ENCODE measurements at regions not wholly inside any gene's neighbourhood (a gene's known extent, or its start where the extent isn't known, plus 50 kb on each side); places are given as distances from the start of the nearest gene placed in this dataset.

DNA sequence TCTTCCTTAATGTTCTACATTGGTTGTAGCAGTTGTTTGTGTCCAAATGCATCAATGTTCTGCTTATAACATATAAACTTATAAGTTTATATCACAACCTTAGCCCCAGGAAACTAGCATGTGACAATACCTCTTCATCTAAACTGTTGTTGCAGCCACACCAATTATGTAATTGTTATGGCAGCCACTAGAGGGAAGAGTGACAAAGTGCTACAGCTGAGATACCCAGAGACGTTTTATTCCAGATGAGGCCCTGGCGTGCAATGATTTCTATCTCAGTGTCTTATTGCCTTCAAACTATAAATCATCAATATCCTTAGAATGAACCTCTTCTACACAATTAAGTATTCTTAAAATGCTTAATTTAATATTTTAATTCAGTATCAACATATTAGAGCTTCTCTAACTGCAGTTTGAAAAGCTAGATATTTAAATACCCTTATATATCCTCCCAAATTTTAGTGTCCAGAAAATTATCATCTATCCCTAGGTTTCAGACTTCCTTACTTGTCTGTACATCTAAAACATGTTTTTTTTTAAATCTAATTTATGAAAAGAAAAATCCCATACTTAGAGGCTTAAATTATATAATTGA, 171.6 kb downstream of the PCDH10 start:
- Histone ChIP-seq H4K20me1 (ENCODE audit: insufficient read depth, low read length) (no peaks in the 10 kb centered on the region), H3K4me1 (ENCODE audit: control insufficient read depth, insufficient read depth, low read length) (no peaks in the 10 kb centered on the region), H3K9ac (ENCODE audit: low read depth, low read length) (no peak overlapping the region), H3K14ac (replicated peaks; ENCODE audit: low read depth, low read length) (no peak overlapping the region), H2BK20ac (ENCODE audit: low read depth, low read length) (no peak overlapping the region), H3K79me1 (ENCODE audit: low read depth in 1 of 2, low read length in 2 of 2) (no peaks in the 10 kb centered on the region), H4K5ac (ENCODE audit: low read depth, low read length) (no peak overlapping the region), H3K56ac (ENCODE audit: extremely low read depth, insufficient read depth, low read length) (no peak overlapping the region), H4K8ac (ENCODE audit: low read depth in 2 of 2, low read length in 2 of 2) (no peak overlapping the region), H3K27ac (ENCODE audit: insufficient read depth, low read length) (no peak overlapping the region), H2AK5ac (ENCODE audit: low read depth, low read length) (no peak overlapping the region), H3K23ac (ENCODE audit: low read depth, low read length) (no peak overlapping the region), H3K4me2 (ENCODE audit: low read depth, low read length) (no peak overlapping the region), H3K36me3 (ENCODE audit: control insufficient read depth, insufficient read depth, low read length) (no peaks in the 10 kb centered on the region), H3K9me1 (ENCODE audit: insufficient read depth, low read length) (no peaks in the 10 kb centered on the region), H2AFZ (replicated peaks; ENCODE audit: low read length, poor library complexity) (no peak overlapping the region), H3K27me3 (ENCODE audit: control insufficient read depth, insufficient read depth, low read length) (no peaks in the 10 kb centered on the region), H2BK15ac (ENCODE audit: low read depth, low read length) (no peak overlapping the region), H4K91ac (ENCODE audit: insufficient read depth, low read depth, low read length) (no peak overlapping the region), H3K18ac (ENCODE audit: low read depth, low read length) (no peak overlapping the region), H2BK5ac (ENCODE audit: low read depth, low read length, poor library complexity, severe bottlenecking) (no peak overlapping the region), H3K4ac (ENCODE audit: low read depth, low read length) (no peak overlapping the region), H3K9me3 (ENCODE audit: control insufficient read depth, insufficient read depth, low read length) (no peaks in the 10 kb centered on the region), H2BK120ac (ENCODE audit: low read depth, low read length) (no peak overlapping the region), H3K4me3 (ENCODE audit: insufficient read depth, low read depth, low read length) (no peak overlapping the region), H2AK9ac (replicated peaks; ENCODE audit: low read depth, low read length, poor library complexity) (no peak overlapping the region)
- in situ Hi-C loops (cut with MboI; ENCODE audit: low sequenced_read_pairs) (no loop called here), dilution Hi-C loops (cut with HindIII; ENCODE audit: low sequenced_read_pairs, unreplicated experiment) (no loop called here), intact Hi-C loops (cut with micrococcal nuclease) (loop anchor here (1.0 kb wide), 1 partner anchor 601 kb away; no protein-coding TSS in a partner anchor)
- POLR2A ChIA-PET (ENCODE audit: unreplicated experiment): no interaction called here
- peak; percentile 3 for DNase-seq
- TF ChIP-seq RAD21 (IDR thresholded peaks at IDR 0.05; ENCODE audit: low read length): peak; percentile 34; the same call in 1 of the 2 replicates
- no peak for TF ChIP-seq RCOR1 (IDR thresholded peaks at IDR 0.05; ENCODE audit: insufficient replicate concordance, low read length)
- TF ChIP-seq, protein P1, sequence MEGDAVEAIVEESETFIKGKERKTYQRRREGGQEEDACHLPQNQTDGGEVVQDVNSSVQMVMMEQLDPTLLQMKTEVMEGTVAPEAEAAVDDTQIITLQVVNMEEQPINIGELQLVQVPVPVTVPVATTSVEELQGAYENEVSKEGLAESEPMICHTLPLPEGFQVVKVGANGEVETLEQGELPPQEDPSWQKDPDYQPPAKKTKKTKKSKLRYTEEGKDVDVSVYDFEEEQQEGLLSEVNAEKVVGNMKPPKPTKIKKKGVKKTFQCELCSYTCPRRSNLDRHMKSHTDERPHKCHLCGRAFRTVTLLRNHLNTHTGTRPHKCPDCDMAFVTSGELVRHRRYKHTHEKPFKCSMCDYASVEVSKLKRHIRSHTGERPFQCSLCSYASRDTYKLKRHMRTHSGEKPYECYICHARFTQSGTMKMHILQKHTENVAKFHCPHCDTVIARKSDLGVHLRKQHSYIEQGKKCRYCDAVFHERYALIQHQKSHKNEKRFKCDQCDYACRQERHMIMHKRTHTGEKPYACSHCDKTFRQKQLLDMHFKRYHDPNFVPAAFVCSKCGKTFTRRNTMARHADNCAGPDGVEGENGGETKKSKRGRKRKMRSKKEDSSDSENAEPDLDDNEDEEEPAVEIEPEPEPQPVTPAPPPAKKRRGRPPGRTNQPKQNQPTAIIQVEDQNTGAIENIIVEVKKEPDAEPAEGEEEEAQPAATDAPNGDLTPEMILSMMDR (conservative IDR thresholded peaks at IDR 0.05; ENCODE audit: low read depth, low read length): peak; percentile 36; the same call in 1 of the 2 replicates
- CTCF ChIA-PET: interaction anchor here (1.1 kb wide), 2 partner anchors 13 to 71 kb away, joined by 3 to 4 read pairs; no protein-coding TSS in a partner anchor
- peak; percentile 44; the same call in 1 of the 2 replicates for ATAC-seq (ENCODE audit: low read depth)
- no CpG with 5 or more reads among the region's 2 CpGs for WGBS, 2 experiments (ENCODE audit: extremely low coverage in 2 of 2, insufficient read length in 1 of 2)
- no TSS peak for BruUV-seq (replicated peaks)

All from IMR-90 (cell line).